PC-9 (cell line): ENCODE measurements at regions not wholly inside any gene's neighbourhood (a gene's known extent, or its start where the extent isn't known, plus 50 kb on each side); places are given as distances from the start of the nearest gene placed in this dataset.

Source experiments
- BruUV-seq: library from RNA; stranded (reverse); fragments of 400-500 nt; replicated peaks from 2 replicates; lab custom pipeline; 2021; lab: Mats Ljungman, UMichigan
- CTCF ChIA-PET: fragments of 300-600 bp; sonication (Branson Sonifier 250); formaldehyde crosslinking; loops from one replicate; lab custom pipeline; 2022; ENCODE audit warnings: antibody characterized with exemption; lab: Charles Lee
- POLR2A ChIA-PET: fragments of 300-600 bp; sonication (Branson Sonifier 250); formaldehyde crosslinking; loops from one replicate; lab custom pipeline; 2022; ENCODE audit warnings: antibody characterized with exemption; ENCODE audit not compliant: unreplicated experiment; lab: Charles Lee
- DNase-seq, 2 experiments: peaks; one replicate each; pipeline versions ENCODE4 v3.0.0 to v3.0.0-alpha.2; 2015 to 2022; ENCODE audit warnings: mixed read lengths in 1 of 2
- H2AFZ ChIP-seq: fragments of 200-600 bp; sonication (generic); 2 replicates; pipeline ENCODE4 v1.8.1; 2017; ENCODE audit warnings: antibody characterized with exemption
- H3F3A ChIP-seq: fragments of 200-600 bp; sonication (generic); 2 replicates; pipeline ENCODE4 v1.8.1; 2017; ENCODE audit warnings: antibody characterized with exemption, mild to moderate bottlenecking, low read depth; ENCODE audit not compliant: insufficient read depth
- H3K27ac ChIP-seq: fragments of 200-600 bp; sonication (generic); 2 replicates; pipeline ENCODE4 v1.6.1; 2016; ENCODE audit warnings: mixed run types
- H3K27me3 ChIP-seq: fragments of 200-600 bp; sonication (generic); 2 replicates; pipeline ENCODE4 v1.6.1; 2016; ENCODE audit warnings: low read depth, mixed run types; ENCODE audit not compliant: insufficient read depth
- H3K36me3 ChIP-seq: fragments of 200-600 bp; sonication (generic); 2 replicates; pipeline ENCODE4 v1.6.1; 2016; ENCODE audit warnings: low read depth, mixed run types
- H3K4me1 ChIP-seq: fragments of 200-600 bp; sonication (generic); replicated peaks from 2 replicates; pipeline ENCODE4 v1.6.1; 2016; ENCODE audit warnings: mixed run types; ENCODE audit not compliant: insufficient read depth
- H3K4me2 ChIP-seq: fragments of 200-600 bp; sonication (generic); 2 replicates; pipeline ENCODE4 v1.6.1; 2017; ENCODE audit warnings: mixed run types
- H3K4me3 ChIP-seq: fragments of 200-600 bp; sonication (generic); 2 replicates; pipeline ENCODE4 v1.6.1; 2016; ENCODE audit warnings: mixed run types
- H3K79me2 ChIP-seq: fragments of 200-600 bp; sonication (generic); 2 replicates; pipeline ENCODE4 v1.6.1; 2017; ENCODE audit warnings: low read depth, mixed run types
- H3K9me2 ChIP-seq: fragments of 200-600 bp; sonication (generic); 2 replicates; pipeline ENCODE4 v1.8.1; 2017; ENCODE audit warnings: mild to moderate bottlenecking; ENCODE audit not compliant: insufficient read depth
- H3K9me3 ChIP-seq: fragments of 200-600 bp; sonication (generic); 2 replicates; pipeline ENCODE4 v1.8.1; 2016; ENCODE audit warnings: low read depth; ENCODE audit not compliant: insufficient read depth
- H4K20me1 ChIP-seq: fragments of 200-600 bp; sonication (generic); 2 replicates; pipeline ENCODE4 v1.8.1; 2017; ENCODE audit not compliant: insufficient read depth
- CTCF ChIP-seq: fragments of 200-600 bp; sonication (generic); conservative IDR thresholded peaks from 2 replicates; pipeline ENCODE4 v1.6.1; 2017; ENCODE audit warnings: mixed run types, antibody characterized with exemption, mild to moderate bottlenecking, moderate library complexity
- EZH2 ChIP-seq: fragments of 200-600 bp; sonication (generic); IDR thresholded peaks from 2 replicates; pipeline ENCODE4 v1.8.0; 2017; ENCODE audit warnings: antibody characterized with exemption, low read depth
- intact Hi-C: fragments of 100-400 bp; cut with micrococcal nuclease; formaldehyde crosslinking; loops from one replicate; pipeline ENCODE4 v1.10.0; 2022; ENCODE audit not compliant: unreplicated experiment

DNA sequence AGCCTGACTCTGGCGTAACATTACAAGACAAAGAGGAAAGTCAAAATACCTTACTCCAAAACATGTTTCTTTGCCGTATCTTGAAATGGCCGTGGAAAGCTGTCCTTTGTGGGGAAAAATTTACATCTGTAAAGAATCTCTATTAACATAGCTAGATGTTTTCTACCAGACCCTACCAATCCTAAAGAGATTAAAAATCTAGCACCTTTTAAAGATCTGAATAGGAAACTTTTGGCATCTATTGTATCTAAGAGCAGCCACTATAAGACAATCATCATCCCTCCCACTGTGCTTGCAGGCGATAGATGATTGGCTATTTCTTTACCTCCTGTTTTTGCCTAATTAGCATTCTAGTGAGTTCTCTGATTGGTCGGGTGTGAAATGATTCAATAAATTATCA lies 82.5 kb upstream of the SNCAIP start:
- Histone ChIP-seq H3K79me2 (no peaks in the 10 kb centered on the region), H2AFZ (no peak overlapping the region), H3K4me2 (no peak overlapping the region), H3K4me3 (no peak overlapping the region), H3K9me2 (no peaks in the 10 kb centered on the region), H3K36me3 (no peaks in the 10 kb centered on the region), H4K20me1 (no peaks in the 10 kb centered on the region), H3K27me3 (no peaks in the 10 kb centered on the region), H3K27ac (no peak overlapping the region), H3K4me1 (no peaks in the 10 kb centered on the region), H3F3A (no peaks in the 10 kb centered on the region), H3K9me3 (no peaks in the 10 kb centered on the region)
- ChIA-PET POLR2A (interaction anchor here (0.6 kb wide), 1 partner anchor 591 kb away, joined by 3 read pairs; no protein-coding TSS in a partner anchor), CTCF (no interaction called here)
- intact Hi-C loops, result no loop called here
- no TSS peak for BruUV-seq
- TF ChIP-seq CTCF (no peak), EZH2 (no peak)
- no peak for DNase-seq

GRCh38 chr5:122236270-122237040 lies 75.6 kb upstream of the SNCAIP start:
- no peak for DNase-seq
- Histone ChIP-seq H3K27ac (no peak overlapping the region), H4K20me1 (no peaks in the 10 kb centered on the region), H3K79me2 (no peaks in the 10 kb centered on the region), H3K4me3 (no peak overlapping the region), H2AFZ (no peak overlapping the region), H3K4me2 (no peak overlapping the region), H3F3A (no peaks in the 10 kb centered on the region), H3K4me1 (no peaks in the 10 kb centered on the region), H3K9me2 (no peaks in the 10 kb centered on the region), H3K36me3 (no peaks in the 10 kb centered on the region), H3K27me3 (no peaks in the 10 kb centered on the region), H3K9me3 (no peaks in the 10 kb centered on the region)
- POLR2A ChIA-PET, result no interaction called here
- TF ChIP-seq EZH2, result no peak
- TF ChIP-seq CTCF, result no peak
- CTCF ChIA-PET, result no interaction called here
- intact Hi-C loops, result no loop called here
- no TSS peak for BruUV-seq

GRCh38 chr5:122237906-122238305 lies 74.1 kb upstream of the SNCAIP start:
- intact Hi-C loops, result no loop called here
- CTCF ChIA-PET, result no interaction called here

More at GRCh38 chr5:122237906-122238305, 74.1 kb upstream of the SNCAIP start:
- H2AFZ ChIP-seq, result no peak overlapping the region
- H3K27me3 ChIP-seq, result no peaks in the 10 kb centered on the region
- no peaks in the 10 kb centered on the region for H3F3A ChIP-seq
- H3K79me2 ChIP-seq, result no peaks in the 10 kb centered on the region
- TF ChIP-seq CTCF (no peak), EZH2 (no peak)
- BruUV-seq, result no TSS peak
- no peaks in the 10 kb centered on the region for H3K4me1 ChIP-seq
- H3K9me3 ChIP-seq, result no peaks in the 10 kb centered on the region
- H3K9me2 ChIP-seq, result no peaks in the 10 kb centered on the region
- no peaks in the 10 kb centered on the region for H3K36me3 ChIP-seq
- no peaks in the 10 kb centered on the region for H4K20me1 ChIP-seq
- H3K27ac ChIP-seq, result no peak overlapping the region
- no peak overlapping the region for H3K4me3 ChIP-seq
- no peak for DNase-seq
- no peak overlapping the region for H3K4me2 ChIP-seq
- POLR2A ChIA-PET, result no interaction called here
